GM12892 (cell line): ENCODE measurements at regions not wholly inside any gene's neighbourhood (a gene's known extent, or its start where the extent isn't known, plus 50 kb on each side); places are given as distances from the start of the nearest gene placed in this dataset.

Source experiments
- POLR2A ChIP-seq: IDR thresholded peaks from 2 replicates; pipeline ENCODE4 v1.6.1; 2011; ENCODE audit warnings: low read depth, low read length, control low read depth
- POLR2AphosphoS5 ChIP-seq: IDR thresholded peaks from 2 replicates; pipeline ENCODE4 v1.6.1; 2011; ENCODE audit warnings: low read depth, low read length, control low read depth

- TF ChIP-seq POLR2AphosphoS5, result no peak
- TF ChIP-seq POLR2A, result no peak
Observed at GRCh38 chr2:118254116-118254515, 165.8 kb downstream of the INSIG2 start.
